ENCODE measurements at regions not wholly inside any gene's neighbourhood (a gene's known extent, or its start where the extent isn't known, plus 50 kb on each side); places are given as distances from the start of the nearest gene placed in this dataset.
"Not testable (repeated sequence)": the region's sequence is repeated elsewhere in the genome, so short reads cannot be mapped to it uniquely, and the experiment has no call there.

GRCh38 chr3:178117641-178118040, 418.6 kb upstream of the KCNMB2 start:
- Histone ChIP-seq H4K20me1 (ENCODE audit: low read length) (no peaks in the 10 kb centered on the region), H3K9me2 (replicated peaks; ENCODE audit: low read length) (no peaks in the 10 kb centered on the region), H3K27ac (ENCODE audit: low read length) (no peak overlapping the region), H3K27me3 (ENCODE audit: low read length) (no peaks in the 10 kb centered on the region), H3K36me3 (ENCODE audit: low read depth, low read length) (no peaks in the 10 kb centered on the region), H3K9me3 (ENCODE audit: low read length) (no peaks in the 10 kb centered on the region), H3K79me2 (ENCODE audit: low read length) (no peaks in the 10 kb centered on the region), H3K9ac (ENCODE audit: low read length) (no peak overlapping the region), H3K4me2 (ENCODE audit: low read length) (no peak overlapping the region), H3K4me3 (ENCODE audit: low read length) (no peak overlapping the region), H3F3A (ENCODE audit: low read length, unreplicated experiment) (no peaks in the 10 kb centered on the region), H3K4me1 (ENCODE audit: insufficient read depth, low read length) (no peaks in the 10 kb centered on the region), H2AFZ (ENCODE audit: low read length) (no peak overlapping the region)
- ChIA-PET CTCF (no interaction called here), POLR2A (ENCODE audit: unreplicated experiment) (no interaction called here)
- DNase-seq: peak; percentile 13
- intact Hi-C loops (cut with micrococcal nuclease): no loop called here
- no TSS peak for BruUV-seq (replicated peaks)
- TF ChIP-seq EZH2 (IDR thresholded peaks at IDR 0.05; ENCODE audit: low read length, unreplicated experiment) (no peak), EZH2phosphoT487 (IDR thresholded peaks at IDR 0.05; ENCODE audit: borderline replicate concordance, low read length) (no peak), CTCF (conservative IDR thresholded peaks at IDR 0.05; ENCODE audit: low read depth, low read length) (no peak)
- ATAC-seq: peak; percentile 15; the same call in 1 of the 2 replicates

- H3K9me3 ChIP-seq (ENCODE audit: low read length); DNase-seq; H3K79me2 ChIP-seq (ENCODE audit: low read length); H2AFZ ChIP-seq (ENCODE audit: low read length); H3K36me3 ChIP-seq (ENCODE audit: low read depth, low read length); ATAC-seq; H3K4me3 ChIP-seq (ENCODE audit: low read length); H3K9ac ChIP-seq (ENCODE audit: low read length); H4K20me1 ChIP-seq (ENCODE audit: low read length); H3K4me2 ChIP-seq (ENCODE audit: low read length); H3K27me3 ChIP-seq (ENCODE audit: low read length); BruUV-seq (replicated peaks); POLR2A ChIA-PET (ENCODE audit: unreplicated experiment); H3K9me2 ChIP-seq (replicated peaks; ENCODE audit: low read length); CTCF ChIA-PET; H3K4me1 ChIP-seq (ENCODE audit: insufficient read depth, low read length); intact Hi-C loops (cut with micrococcal nuclease); H3K27ac ChIP-seq (ENCODE audit: low read length); H3F3A ChIP-seq (ENCODE audit: low read length, unreplicated experiment): not testable (repeated sequence)
These were observed 416.5 kb upstream of the KCNMB2 start for GRCh38 chr3:178119608-178120295.

GRCh38 chr3:178120367-178120766, 415.9 kb upstream of the KCNMB2 start:
- DNase-seq: no peak
- H2AFZ ChIP-seq (ENCODE audit: low read length): no peak overlapping the region
- POLR2A ChIA-PET (ENCODE audit: unreplicated experiment): no interaction called here
- no peaks in the 10 kb centered on the region for H3K4me1 ChIP-seq (ENCODE audit: insufficient read depth, low read length)
- no peak overlapping the region for H3K4me2 ChIP-seq (ENCODE audit: low read length)
- no peaks in the 10 kb centered on the region for H3K27me3 ChIP-seq (ENCODE audit: low read length)
- ATAC-seq: no peak
- H3K9me2 ChIP-seq (replicated peaks; ENCODE audit: low read length): no peaks in the 10 kb centered on the region
- CTCF ChIA-PET: no interaction called here
- H3K9ac ChIP-seq (ENCODE audit: low read length): no peak overlapping the region
- BruUV-seq (replicated peaks): no TSS peak
- no peak overlapping the region for H3K27ac ChIP-seq (ENCODE audit: low read length)
- H3F3A ChIP-seq (ENCODE audit: low read length, unreplicated experiment): no peaks in the 10 kb centered on the region
- no peak for TF ChIP-seq EZH2phosphoT487 (IDR thresholded peaks at IDR 0.05; ENCODE audit: borderline replicate concordance, low read length)
- no peaks in the 10 kb centered on the region for H3K79me2 ChIP-seq (ENCODE audit: low read length)
- H3K4me3 ChIP-seq (ENCODE audit: low read length): no peak overlapping the region
- intact Hi-C loops (cut with micrococcal nuclease): no loop called here
- no peaks in the 10 kb centered on the region for H4K20me1 ChIP-seq (ENCODE audit: low read length)
- H3K36me3 ChIP-seq (ENCODE audit: low read depth, low read length): no peaks in the 10 kb centered on the region
- no peaks in the 10 kb centered on the region for H3K9me3 ChIP-seq (ENCODE audit: low read length)

GRCh38 chr3:178126686-178127085, 409.6 kb upstream of the KCNMB2 start:
- intact Hi-C loops (cut with micrococcal nuclease): no loop called here
- H3K27ac ChIP-seq (ENCODE audit: low read length): no peak overlapping the region
- H3K4me3 ChIP-seq (ENCODE audit: low read length): no peak overlapping the region
- no peak overlapping the region for H2AFZ ChIP-seq (ENCODE audit: low read length)
- no peaks in the 10 kb centered on the region for H3K9me3 ChIP-seq (ENCODE audit: low read length)
- no peak for TF ChIP-seq EZH2 (IDR thresholded peaks at IDR 0.05; ENCODE audit: low read length, unreplicated experiment)
- no peak for TF ChIP-seq EZH2phosphoT487 (IDR thresholded peaks at IDR 0.05; ENCODE audit: borderline replicate concordance, low read length)
- TF ChIP-seq CTCF (conservative IDR thresholded peaks at IDR 0.05; ENCODE audit: low read depth, low read length): no peak
- no peaks in the 10 kb centered on the region for H3K36me3 ChIP-seq (ENCODE audit: low read depth, low read length)
- no TSS peak for BruUV-seq (replicated peaks)
- no peak overlapping the region for H3K9ac ChIP-seq (ENCODE audit: low read length)
- DNase-seq: no peak
- no peaks in the 10 kb centered on the region for H3F3A ChIP-seq (ENCODE audit: low read length, unreplicated experiment)
- H3K27me3 ChIP-seq (ENCODE audit: low read length): no peaks in the 10 kb centered on the region
- H3K4me2 ChIP-seq (ENCODE audit: low read length): no peak overlapping the region
- ChIA-PET POLR2A (ENCODE audit: unreplicated experiment) (no interaction called here), CTCF (no interaction called here)
- no peaks in the 10 kb centered on the region for H3K9me2 ChIP-seq (replicated peaks; ENCODE audit: low read length)
- H4K20me1 ChIP-seq (ENCODE audit: low read length): no peaks in the 10 kb centered on the region
- H3K79me2 ChIP-seq (ENCODE audit: low read length): no peaks in the 10 kb centered on the region
- no peaks in the 10 kb centered on the region for H3K4me1 ChIP-seq (ENCODE audit: insufficient read depth, low read length)
- ATAC-seq: no peak

Data from PC-3 (cell line).